HG02763 (cell line): ENCODE measurements at regions not wholly inside any gene's neighbourhood (a gene's known extent, or its start where the extent isn't known, plus 50 kb on each side); places are given as distances from the start of the nearest gene placed in this dataset.

Source experiments
- ATAC-seq: cut with Tn5 transposase; IDR thresholded peaks from one replicate; pipeline ENCODE4 v1.9.1; 2021; ENCODE audit warnings: mild to moderate bottlenecking, moderate library complexity; ENCODE audit not compliant: unreplicated experiment

- ATAC-seq = no peak
Observed at GRCh38 chr5:148941810-148942209, 115.4 kb downstream of the ADRB2 start.

GRCh38 chr5:148949841-148950470 is 112.9 kb downstream of the SH3TC2 start:
- ATAC-seq = no peak

GRCh38 chr5:148950471-148950863 is 112.4 kb downstream of the SH3TC2 start:
- ATAC-seq = no peak

- no peak for ATAC-seq
Observed at GRCh38 chr5:148950892-148951291, 112.0 kb downstream of the SH3TC2 start.

GRCh38 chr5:148951612-148952011 is 111.2 kb downstream of the SH3TC2 start:
- no peak for ATAC-seq

GRCh38 chr5:148952097-148952867 is 110.6 kb downstream of the SH3TC2 start:
- no peak for ATAC-seq

- no peak for ATAC-seq
Observed at GRCh38 chr5:148953711-148954110, 109.2 kb downstream of the SH3TC2 start.
